GM10266 (cell line): ENCODE measurements at regions not wholly inside any gene's neighbourhood (a gene's known extent, or its start where the extent isn't known, plus 50 kb on each side); places are given as distances from the start of the nearest gene placed in this dataset.

ENCODE experiments used
- DNase-seq: peaks from one replicate; pipeline ENCODE4 v3.0.0; 2012; ENCODE audit errors: extremely low spot score
- TF ChIP-seq, protein P1 (sequence below): IDR thresholded peaks from 2 replicates; pipeline ENCODE4 v1.5.1; 2012; ENCODE audit warnings: mild to moderate bottlenecking, low read depth; ENCODE audit not compliant: control insufficient read depth, insufficient read depth; ENCODE audit errors: missing control alignments

GRCh38 chr16:51931653-51932052 lies 615.3 kb downstream of the TOX3 start:
- TF ChIP-seq, protein P1, sequence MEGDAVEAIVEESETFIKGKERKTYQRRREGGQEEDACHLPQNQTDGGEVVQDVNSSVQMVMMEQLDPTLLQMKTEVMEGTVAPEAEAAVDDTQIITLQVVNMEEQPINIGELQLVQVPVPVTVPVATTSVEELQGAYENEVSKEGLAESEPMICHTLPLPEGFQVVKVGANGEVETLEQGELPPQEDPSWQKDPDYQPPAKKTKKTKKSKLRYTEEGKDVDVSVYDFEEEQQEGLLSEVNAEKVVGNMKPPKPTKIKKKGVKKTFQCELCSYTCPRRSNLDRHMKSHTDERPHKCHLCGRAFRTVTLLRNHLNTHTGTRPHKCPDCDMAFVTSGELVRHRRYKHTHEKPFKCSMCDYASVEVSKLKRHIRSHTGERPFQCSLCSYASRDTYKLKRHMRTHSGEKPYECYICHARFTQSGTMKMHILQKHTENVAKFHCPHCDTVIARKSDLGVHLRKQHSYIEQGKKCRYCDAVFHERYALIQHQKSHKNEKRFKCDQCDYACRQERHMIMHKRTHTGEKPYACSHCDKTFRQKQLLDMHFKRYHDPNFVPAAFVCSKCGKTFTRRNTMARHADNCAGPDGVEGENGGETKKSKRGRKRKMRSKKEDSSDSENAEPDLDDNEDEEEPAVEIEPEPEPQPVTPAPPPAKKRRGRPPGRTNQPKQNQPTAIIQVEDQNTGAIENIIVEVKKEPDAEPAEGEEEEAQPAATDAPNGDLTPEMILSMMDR, result no peak
- no peak for DNase-seq

DNA sequence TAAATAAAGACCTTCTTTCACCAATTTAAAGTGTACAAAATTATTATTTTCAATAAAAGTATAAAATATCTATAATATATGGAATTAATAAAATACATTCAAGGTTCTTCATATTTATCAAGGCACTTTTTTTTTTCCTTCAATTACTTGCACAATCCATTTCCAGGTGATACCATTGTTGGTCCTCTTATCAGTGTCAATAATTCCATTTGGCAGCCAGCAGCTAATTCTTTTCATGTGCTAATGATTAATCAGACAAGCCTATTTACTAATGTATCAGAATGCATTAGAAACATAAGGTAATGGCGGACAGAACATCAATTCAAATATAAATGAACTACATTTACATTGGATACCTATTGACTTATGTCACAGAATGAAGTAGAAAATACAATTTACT lies 622.2 kb downstream of the TOX3 start:
- no peak for DNase-seq
- TF ChIP-seq, protein P1, result no peak

- TF ChIP-seq, protein P1, result no peak
- no peak for DNase-seq
Observed at GRCh38 chr16:51922476-51922875, 624.5 kb downstream of the TOX3 start.

DNA sequence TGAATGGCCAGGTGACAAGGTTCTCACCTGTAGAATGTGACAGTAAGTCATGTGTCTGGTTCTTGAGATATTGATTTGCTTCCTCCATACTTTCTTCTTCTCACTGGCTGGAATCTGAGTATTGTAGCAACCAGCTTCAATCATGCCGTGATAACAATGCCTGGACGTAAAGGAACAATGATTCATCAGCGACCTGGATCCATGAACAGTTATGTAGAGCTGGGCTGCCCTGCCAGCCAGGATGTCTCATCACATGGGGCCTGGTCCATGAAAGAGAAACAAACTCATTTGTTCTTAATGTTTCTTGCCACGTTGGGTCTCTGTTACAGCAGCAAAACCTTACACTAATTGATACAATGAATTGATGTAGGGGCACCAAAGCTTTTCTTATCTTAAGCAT lies 627.2 kb downstream of the TOX3 start:
- TF ChIP-seq, protein P1, result no peak
- DNase-seq, result no peak

- DNase-seq, result no peak
- TF ChIP-seq, protein P1, result no peak
Observed at GRCh38 chr16:51916814-51917213, 630.1 kb downstream of the TOX3 start.

DNA sequence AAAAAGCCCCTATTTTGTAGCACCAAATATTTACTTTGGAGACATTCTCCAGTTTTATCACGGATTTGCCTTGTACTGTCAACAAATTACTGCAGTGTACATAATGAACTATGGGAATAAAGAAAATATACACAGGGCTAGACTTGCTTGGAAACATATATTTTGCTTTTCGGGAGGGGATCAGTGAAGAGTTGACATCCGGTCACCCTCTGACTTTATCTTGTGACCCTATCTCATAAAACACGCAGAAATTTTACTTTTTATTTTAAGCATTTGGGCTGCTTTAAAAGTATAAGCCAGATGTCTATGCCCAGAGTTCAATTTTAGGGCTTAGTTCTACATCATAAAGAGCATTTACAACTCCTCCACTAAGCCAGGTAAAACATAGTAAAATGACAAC lies 630.7 kb downstream of the TOX3 start:
- TF ChIP-seq, protein P1, result no peak
- DNase-seq, result no peak

DNA sequence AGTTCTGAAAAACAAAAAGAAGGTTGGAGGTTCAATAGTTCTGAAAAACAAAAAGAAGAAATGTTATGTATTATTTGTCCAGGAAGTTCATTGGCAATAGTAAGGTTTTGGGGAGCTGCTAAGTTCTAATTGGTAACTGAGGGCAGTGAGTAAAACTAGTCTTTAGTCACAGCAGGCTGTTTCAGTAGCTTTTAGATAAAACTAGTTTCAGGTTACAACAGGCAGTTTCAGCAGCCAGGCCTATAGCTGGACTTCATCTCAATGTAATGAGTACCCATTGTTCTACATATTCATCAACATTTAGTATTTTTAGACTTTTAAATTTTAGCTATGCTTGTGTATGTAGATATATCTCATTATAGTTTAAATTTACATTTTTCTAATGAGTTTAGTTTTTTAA lies 639.3 kb downstream of the TOX3 start:
- no peak for DNase-seq
- TF ChIP-seq, protein P1, result no peak
